ENCODE measurements at regions not wholly inside any gene's neighbourhood (a gene's known extent, or its start where the extent isn't known, plus 50 kb on each side); places are given as distances from the start of the nearest gene placed in this dataset.

GRCh38 chr2:230642966-230643365 lies 69.7 kb upstream of the CAB39 start:
- H3K36me3 Mint-ChIP-seq (ENCODE audit: low read depth): peaks cover 11% of the 10 kb centered on the region
- H3K27me3 Mint-ChIP-seq (ENCODE audit: low read depth): no peaks in the 10 kb centered on the region
- ATAC-seq (no peak), DNase-seq (no peak)
- H3K4me3 Mint-ChIP-seq: peak overlapping the region; percentile 23
- POLR2A ChIA-PET: interaction anchor here (0.7 to 5.7 kb wide), 7 partner anchors 16 to 227 kb away, joined by 3 to 83 read pairs (median 4); partner anchors contain the start of genes CAB39 and SP100
- peaks cover 43% of the 10 kb centered on the region for H3K4me1 Mint-ChIP-seq (ENCODE audit: low read depth)
- peak overlapping the region; percentile 97 for H3K27ac Mint-ChIP-seq
- peaks cover 8% of the 10 kb centered on the region for H3K9me3 Mint-ChIP-seq (ENCODE audit: insufficient read depth)
- CTCF ChIA-PET: interaction anchor here (2.0 to 5.4 kb wide), 4 partner anchors 14 to 71 kb away, joined by 5 to 29 read pairs (median 24); partner anchors contain the start of gene CAB39

GRCh38 chr2:230643576-230644291 lies 68.9 kb upstream of the CAB39 start:
- H3K36me3 Mint-ChIP-seq (ENCODE audit: low read depth): peaks cover 12% of the 10 kb centered on the region
- H3K9me3 Mint-ChIP-seq (ENCODE audit: insufficient read depth): peaks cover 8% of the 10 kb centered on the region
- H3K4me1 Mint-ChIP-seq (ENCODE audit: low read depth): peaks cover 41% of the 10 kb centered on the region
- ChIA-PET POLR2A (interaction anchor here (0.6 to 5.7 kb wide), 9 partner anchors 9 to 316 kb away, joined by 3 to 83 read pairs (median 4); partner anchors contain the start of genes CAB39 and SP100), CTCF (interaction anchor here (0.7 to 5.4 kb wide), 12 partner anchors 13 to 155 kb away, joined by 3 to 29 read pairs (median 6); partner anchors contain the start of gene CAB39)
- H3K27ac Mint-ChIP-seq: peak overlapping the region; percentile 97
- ATAC-seq: peak; percentile 96
- peak; percentile 70 for DNase-seq
- H3K27me3 Mint-ChIP-seq (ENCODE audit: low read depth): no peaks in the 10 kb centered on the region
- peak overlapping the region; percentile 57 for H3K4me3 Mint-ChIP-seq

GRCh38 chr2:230644356-230644935 lies 68.2 kb upstream of the CAB39 start:
- no peaks in the 10 kb centered on the region for H3K27me3 Mint-ChIP-seq (ENCODE audit: low read depth)
- H3K9me3 Mint-ChIP-seq (ENCODE audit: insufficient read depth): peaks cover 8% of the 10 kb centered on the region
- peaks cover 12% of the 10 kb centered on the region for H3K36me3 Mint-ChIP-seq (ENCODE audit: low read depth)
- peak; percentile 25 for DNase-seq
- H3K4me1 Mint-ChIP-seq (ENCODE audit: low read depth): peaks cover 41% of the 10 kb centered on the region
- CTCF ChIA-PET: interaction anchor here (0.7 to 5.4 kb wide), 12 partner anchors 13 to 154 kb away, joined by 3 to 29 read pairs (median 6); partner anchors contain the start of gene CAB39
- POLR2A ChIA-PET: interaction anchor here (0.6 to 5.7 kb wide), 6 partner anchors 9 to 317 kb away, joined by 3 to 83 read pairs (median 4); partner anchors contain the start of gene SP100
- H3K27ac Mint-ChIP-seq: peak overlapping the region; percentile 97
- peak; percentile 44 for ATAC-seq
- peak overlapping the region; percentile 57 for H3K4me3 Mint-ChIP-seq

- no peak overlapping the region for H3K27ac Mint-ChIP-seq
- H3K27me3 Mint-ChIP-seq (ENCODE audit: low read depth): no peaks in the 10 kb centered on the region
- H3K4me3 Mint-ChIP-seq: no peak overlapping the region
- peaks cover 22% of the 10 kb centered on the region for H3K36me3 Mint-ChIP-seq (ENCODE audit: low read depth)
- peaks cover 51% of the 10 kb centered on the region for H3K4me1 Mint-ChIP-seq (ENCODE audit: low read depth)
- DNase-seq: no peak
- ChIA-PET CTCF (interaction anchor here (1.3 to 1.7 kb wide), 3 partner anchors 9 to 64 kb away, joined by 3 to 5 read pairs (median 5); partner anchors contain the start of gene CAB39), POLR2A (interaction anchor here (1.1 to 1.4 kb wide), 2 partner anchors 10 to 65 kb away, joined by 3 to 9 read pairs; no protein-coding TSS in a partner anchor)
- H3K9me3 Mint-ChIP-seq (ENCODE audit: insufficient read depth): peaks cover 8% of the 10 kb centered on the region
- ATAC-seq: no peak
Measured at GRCh38 chr2:230648356-230648755, 64.3 kb upstream of the CAB39 start.

- peaks cover 53% of the 10 kb centered on the region for H3K4me1 Mint-ChIP-seq (ENCODE audit: low read depth)
- H3K9me3 Mint-ChIP-seq (ENCODE audit: insufficient read depth): peaks cover 8% of the 10 kb centered on the region
- H3K4me3 Mint-ChIP-seq: no peak overlapping the region
- ChIA-PET POLR2A (no interaction called here), CTCF (no interaction called here)
- DNase-seq (no peak), ATAC-seq (no peak)
- H3K27ac Mint-ChIP-seq: no peak overlapping the region
- peaks cover 31% of the 10 kb centered on the region for H3K36me3 Mint-ChIP-seq (ENCODE audit: low read depth)
- H3K27me3 Mint-ChIP-seq (ENCODE audit: low read depth): no peaks in the 10 kb centered on the region
Measured at GRCh38 chr2:230650585-230651137, 62.0 kb upstream of the CAB39 start.

GRCh38 chr2:230654057-230654456 lies 58.6 kb upstream of the CAB39 start:
- Mint-ChIP-seq H3K4me3 (peak overlapping the region; percentile 67), H3K27ac (peak overlapping the region; percentile 89), H3K36me3 (ENCODE audit: low read depth) (peaks cover 48% of the 10 kb centered on the region), H3K9me3 (ENCODE audit: insufficient read depth) (no peaks in the 10 kb centered on the region), H3K27me3 (ENCODE audit: low read depth) (no peaks in the 10 kb centered on the region), H3K4me1 (ENCODE audit: low read depth) (peaks cover 77% of the 10 kb centered on the region)
- ATAC-seq (no peak), DNase-seq (no peak)
- ChIA-PET CTCF (no interaction called here), POLR2A (no interaction called here)

GRCh38 chr2:230657462-230657861 lies 55.2 kb upstream of the CAB39 start:
- no peak for ATAC-seq
- peak overlapping the region; percentile 86 for H3K4me3 Mint-ChIP-seq
- H3K36me3 Mint-ChIP-seq (ENCODE audit: low read depth): peaks cover 45% of the 10 kb centered on the region
- no peak for DNase-seq
- POLR2A ChIA-PET: interaction anchor here (0.7 to 6.8 kb wide), 7 partner anchors 8 to 124 kb away, joined by 3 to 108 read pairs (median 8); partner anchors contain the start of gene CAB39
- no peaks in the 10 kb centered on the region for H3K9me3 Mint-ChIP-seq (ENCODE audit: insufficient read depth)
- peaks cover 95% of the 10 kb centered on the region for H3K4me1 Mint-ChIP-seq (ENCODE audit: low read depth)
- H3K27ac Mint-ChIP-seq: peak overlapping the region; percentile 99
- CTCF ChIA-PET: interaction anchor here (1.0 to 4.8 kb wide), 5 partner anchors 9 to 141 kb away, joined by 5 to 32 read pairs (median 17); no protein-coding TSS in a partner anchor
- H3K27me3 Mint-ChIP-seq (ENCODE audit: low read depth): no peaks in the 10 kb centered on the region

GRCh38 chr2:230657906-230658305 lies 54.7 kb upstream of the CAB39 start:
- peaks cover 95% of the 10 kb centered on the region for H3K4me1 Mint-ChIP-seq (ENCODE audit: low read depth)
- peak overlapping the region; percentile 99 for H3K27ac Mint-ChIP-seq
- H3K4me3 Mint-ChIP-seq: peak overlapping the region; percentile 86
- ChIA-PET POLR2A (interaction anchor here (0.7 to 6.8 kb wide), 11 partner anchors 9 to 123 kb away, joined by 3 to 108 read pairs (median 4); partner anchors contain the start of gene CAB39), CTCF (interaction anchor here (0.7 to 4.8 kb wide), 11 partner anchors 9 to 591 kb away, joined by 3 to 32 read pairs (median 5); partner anchors contain the start of gene CAB39)
- H3K9me3 Mint-ChIP-seq (ENCODE audit: insufficient read depth): no peaks in the 10 kb centered on the region
- peaks cover 43% of the 10 kb centered on the region for H3K36me3 Mint-ChIP-seq (ENCODE audit: low read depth)
- no peak for ATAC-seq
- no peak for DNase-seq
- H3K27me3 Mint-ChIP-seq (ENCODE audit: low read depth): no peaks in the 10 kb centered on the region

GRCh38 chr2:230658577-230658876 lies 54.1 kb upstream of the CAB39 start:
- no peak for DNase-seq
- H3K4me3 Mint-ChIP-seq: peak overlapping the region; percentile 86
- H3K27ac Mint-ChIP-seq: peak overlapping the region; percentile 99
- no peaks in the 10 kb centered on the region for H3K9me3 Mint-ChIP-seq (ENCODE audit: insufficient read depth)
- H3K36me3 Mint-ChIP-seq (ENCODE audit: low read depth): peaks cover 48% of the 10 kb centered on the region
- CTCF ChIA-PET: interaction anchor here (0.7 to 4.8 kb wide), 11 partner anchors 10 to 591 kb away, joined by 3 to 32 read pairs (median 4); partner anchors contain the start of gene CAB39
- H3K4me1 Mint-ChIP-seq (ENCODE audit: low read depth): peaks cover 98% of the 10 kb centered on the region
- no peaks in the 10 kb centered on the region for H3K27me3 Mint-ChIP-seq (ENCODE audit: low read depth)
- ATAC-seq: peak; percentile 0
- POLR2A ChIA-PET: interaction anchor here (0.6 to 6.8 kb wide), 14 partner anchors 9 to 140 kb away, joined by 3 to 108 read pairs (median 4); partner anchors contain the start of gene CAB39

GRCh38 chr2:230658877-230659652 lies 53.6 kb upstream of the CAB39 start:
- DNase-seq: peak; percentile 90
- ChIA-PET POLR2A (interaction anchor here (0.6 to 6.8 kb wide), 18 partner anchors 9 to 248 kb away, joined by 3 to 108 read pairs (median 4); partner anchors contain the start of gene CAB39), CTCF (interaction anchor here (0.9 to 4.8 kb wide), 13 partner anchors 9 to 592 kb away, joined by 3 to 32 read pairs (median 6); partner anchors contain the start of gene CAB39)
- Mint-ChIP-seq H3K4me3 (peak overlapping the region; percentile 86), H3K27me3 (ENCODE audit: low read depth) (no peaks in the 10 kb centered on the region), H3K27ac (peak overlapping the region; percentile 99), H3K4me1 (ENCODE audit: low read depth) (peaks cover 98% of the 10 kb centered on the region), H3K36me3 (ENCODE audit: low read depth) (peaks cover 46% of the 10 kb centered on the region), H3K9me3 (ENCODE audit: insufficient read depth) (no peaks in the 10 kb centered on the region)
- ATAC-seq: peak; percentile 65

Data from activated CD8-positive, alpha-beta T cell treated with anti-CD3 and anti-CD28 coated beads, Interleukin-2, amount 10 ng/mL, durations not matched to agents 7 days and 5 days (primary cell).